HG02678 (cell line): ENCODE measurements at regions not wholly inside any gene's neighbourhood (a gene's known extent, or its start where the extent isn't known, plus 50 kb on each side); places are given as distances from the start of the nearest gene placed in this dataset.

Experiments used
- ATAC-seq: cut with Tn5 transposase; IDR thresholded peaks from one replicate; pipeline ENCODE4 v1.9.1; 2021; ENCODE audit warnings: mild to moderate bottlenecking, moderate library complexity; ENCODE audit not compliant: unreplicated experiment

DNA sequence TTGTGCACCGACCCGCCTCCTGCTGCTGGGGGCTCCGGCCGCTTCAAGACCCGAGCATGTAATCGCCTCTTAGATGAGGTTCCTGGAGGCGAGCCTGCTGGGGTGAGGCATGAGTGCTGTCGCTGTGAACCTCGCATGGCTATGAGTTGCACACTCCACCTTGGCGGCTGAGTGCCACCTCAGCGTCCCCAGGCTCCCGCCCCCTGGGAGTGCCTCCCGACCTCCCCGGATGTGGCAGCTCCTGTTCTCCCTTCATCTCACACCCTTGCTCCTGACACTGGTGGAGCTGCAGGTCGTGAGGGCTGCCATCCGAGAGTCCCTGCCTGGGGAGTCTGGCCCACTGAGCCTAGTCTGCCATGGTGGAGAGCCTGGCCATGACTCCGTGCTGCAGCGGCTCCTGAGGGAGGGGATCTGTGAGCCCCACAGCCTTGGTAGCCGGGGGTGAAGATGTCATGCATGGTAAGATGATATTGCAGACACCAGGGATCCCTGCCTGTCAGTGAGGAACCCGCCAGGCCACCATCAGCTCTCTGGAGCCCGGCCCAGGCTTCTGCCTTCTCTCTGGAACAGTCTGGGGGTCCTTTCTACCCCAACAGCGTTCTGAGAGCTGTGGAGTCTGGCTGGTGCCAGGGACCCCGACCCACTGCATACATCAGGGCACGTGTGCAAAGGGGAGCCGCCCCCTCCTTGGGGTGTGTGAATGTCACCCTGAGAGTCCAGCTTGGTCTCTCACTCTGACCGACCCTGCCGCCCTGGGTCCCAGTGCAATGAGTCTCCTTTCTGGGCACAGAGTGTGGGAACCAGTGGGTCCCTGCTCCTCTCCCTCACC, 61.6 kb upstream of the HS6ST1 start:
- no peak for ATAC-seq

DNA sequence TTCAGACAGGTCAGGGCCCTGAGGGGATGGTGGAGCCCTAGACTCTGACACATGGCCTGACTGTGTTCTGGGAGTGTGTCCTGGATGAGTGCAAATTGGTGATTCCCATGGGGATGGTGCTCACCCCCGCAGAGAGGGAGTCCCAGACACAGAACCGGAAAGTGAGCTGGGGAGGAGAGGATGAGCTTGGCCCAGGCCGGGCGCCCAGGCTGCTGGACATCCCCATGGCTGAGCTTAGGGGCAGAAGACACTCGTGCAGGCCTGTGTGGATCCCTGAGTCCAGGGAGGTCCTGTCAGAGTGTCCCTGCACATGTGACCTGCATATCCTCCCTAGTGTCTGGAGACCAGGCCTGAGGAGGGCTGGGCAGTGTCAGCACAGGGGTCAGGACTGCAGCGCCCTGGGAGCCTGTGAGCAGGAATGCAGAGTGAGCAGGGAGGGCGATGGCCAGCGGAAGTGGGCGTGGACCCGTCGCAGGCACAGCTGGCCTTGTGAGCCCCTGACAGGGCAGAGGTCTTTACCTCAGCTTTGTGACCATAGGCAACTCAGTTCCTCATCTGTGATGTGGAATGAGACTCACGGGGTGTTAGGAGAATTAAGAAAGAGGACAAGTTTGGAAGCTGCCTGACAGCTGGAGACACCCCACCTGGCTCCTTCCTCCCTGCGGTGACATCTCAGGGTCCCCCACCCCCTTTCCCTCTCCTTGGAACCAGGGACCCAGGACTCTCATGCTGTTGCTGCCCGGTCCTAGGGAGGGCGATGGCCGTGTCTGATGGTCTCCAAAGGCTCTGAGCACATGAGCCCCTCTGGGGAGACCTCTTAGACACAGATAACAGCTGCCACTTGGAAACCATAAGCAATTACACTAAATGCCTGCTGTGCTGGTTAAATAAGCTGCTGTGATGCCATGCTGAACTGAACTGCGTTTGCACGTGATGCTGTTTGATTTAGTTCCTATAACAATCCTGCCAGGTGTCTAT, 62.6 kb upstream of the HS6ST1 start:
- ATAC-seq, result no peak

DNA sequence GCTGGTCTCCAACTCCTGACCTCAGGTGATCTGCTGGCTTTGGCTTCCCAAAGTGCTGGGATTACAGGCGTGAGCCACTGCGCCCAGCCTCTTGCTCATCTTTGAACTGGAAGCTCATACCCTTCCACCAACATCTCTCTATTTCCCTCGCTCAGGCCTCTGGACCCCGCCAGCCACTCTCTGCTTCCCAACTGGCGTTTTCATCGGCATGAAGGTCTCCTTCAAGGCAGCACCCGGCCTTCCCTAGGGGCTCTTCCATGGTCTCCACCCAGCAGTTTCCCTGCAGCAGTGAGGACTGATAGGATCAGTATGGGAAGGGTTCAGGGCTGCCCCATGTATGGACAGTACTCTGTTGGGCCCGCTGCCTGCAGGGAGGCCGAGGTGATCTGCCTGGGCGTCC, 65.8 kb upstream of the HS6ST1 start:
- no peak for ATAC-seq

DNA sequence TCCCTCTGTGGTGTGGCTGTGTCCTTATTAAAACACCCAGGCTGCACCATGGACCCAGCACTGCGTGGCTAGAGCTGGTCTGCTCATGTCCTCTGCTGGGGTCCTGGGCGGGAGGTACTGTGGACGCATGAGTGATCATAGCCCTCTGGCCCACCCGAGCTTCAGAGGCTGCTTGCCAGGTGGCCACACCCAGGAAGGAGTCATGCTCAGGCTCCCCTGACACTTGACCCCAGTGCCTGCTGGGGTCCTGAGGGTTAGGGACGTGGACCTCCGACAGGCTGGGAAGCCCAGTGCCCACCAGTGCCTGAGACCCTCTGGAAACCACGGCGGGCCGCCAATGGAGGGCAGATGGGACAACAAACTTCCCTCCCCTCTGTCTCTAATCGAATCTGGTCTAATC, 66.3 kb upstream of the HS6ST1 start:
- ATAC-seq, result no peak

DNA sequence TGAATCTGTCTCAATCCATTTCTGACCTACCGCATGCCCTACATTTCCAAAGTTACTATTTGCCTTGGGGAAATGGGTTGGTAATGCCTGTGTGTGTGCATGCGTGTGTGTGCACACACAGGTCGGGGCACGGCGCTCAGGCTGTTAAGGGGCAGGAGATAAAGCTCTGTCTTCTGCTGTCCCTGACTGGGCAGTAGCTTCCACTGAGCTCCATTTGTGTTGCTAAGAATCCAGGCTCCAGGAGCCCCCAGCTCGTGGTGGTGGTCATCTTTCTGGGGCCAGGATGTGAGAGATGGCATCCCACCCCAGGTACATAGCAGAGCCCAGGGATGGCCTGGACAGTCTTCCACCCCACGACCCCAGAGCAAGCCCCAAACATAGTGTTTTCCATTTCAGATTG, 66.7 kb upstream of the HS6ST1 start:
- ATAC-seq, result no peak

DNA sequence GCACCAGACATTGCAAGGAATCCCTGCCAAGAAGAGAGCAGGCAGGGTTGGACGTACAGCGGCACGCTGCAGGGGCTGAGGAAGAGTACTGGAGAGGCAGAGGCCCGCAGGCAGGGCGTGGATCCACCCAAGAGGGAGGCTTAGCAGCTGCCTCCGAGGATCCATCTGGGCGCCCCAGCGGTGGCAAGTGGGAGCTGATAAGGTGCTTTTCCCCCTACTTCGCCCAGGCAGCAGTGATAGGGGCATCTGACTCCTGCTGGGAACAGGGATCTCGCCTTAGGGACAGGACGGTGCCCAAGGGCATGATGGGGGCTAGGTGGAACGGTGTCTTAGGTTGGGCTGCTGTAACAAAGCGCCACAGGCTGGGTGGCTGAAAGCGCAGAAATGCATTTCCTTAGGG, 67.4 kb upstream of the HS6ST1 start:
- ATAC-seq, result no peak

DNA sequence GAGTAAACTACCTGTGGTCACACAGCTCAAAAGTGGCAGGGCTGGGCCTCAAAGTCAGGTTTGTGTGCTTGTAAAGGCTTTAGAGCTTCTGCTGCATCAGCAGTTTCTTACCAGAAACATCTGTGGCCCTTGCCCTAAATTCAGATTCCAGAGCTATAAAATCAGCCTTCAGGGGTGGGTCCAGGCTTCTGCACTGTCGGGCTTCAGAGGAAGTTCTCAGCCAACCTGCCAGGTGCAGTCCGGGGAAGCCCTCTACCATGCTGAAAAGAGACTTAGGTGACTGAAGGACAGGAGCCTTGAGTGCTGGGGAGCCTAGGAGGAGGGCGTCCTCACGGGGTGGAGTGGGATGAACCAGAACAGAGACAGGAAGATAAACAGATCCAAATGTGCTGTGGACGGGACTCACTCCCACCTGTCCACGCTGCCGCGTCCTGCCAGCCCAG, 69.9 kb upstream of the HS6ST1 start:
- no peak for ATAC-seq

DNA sequence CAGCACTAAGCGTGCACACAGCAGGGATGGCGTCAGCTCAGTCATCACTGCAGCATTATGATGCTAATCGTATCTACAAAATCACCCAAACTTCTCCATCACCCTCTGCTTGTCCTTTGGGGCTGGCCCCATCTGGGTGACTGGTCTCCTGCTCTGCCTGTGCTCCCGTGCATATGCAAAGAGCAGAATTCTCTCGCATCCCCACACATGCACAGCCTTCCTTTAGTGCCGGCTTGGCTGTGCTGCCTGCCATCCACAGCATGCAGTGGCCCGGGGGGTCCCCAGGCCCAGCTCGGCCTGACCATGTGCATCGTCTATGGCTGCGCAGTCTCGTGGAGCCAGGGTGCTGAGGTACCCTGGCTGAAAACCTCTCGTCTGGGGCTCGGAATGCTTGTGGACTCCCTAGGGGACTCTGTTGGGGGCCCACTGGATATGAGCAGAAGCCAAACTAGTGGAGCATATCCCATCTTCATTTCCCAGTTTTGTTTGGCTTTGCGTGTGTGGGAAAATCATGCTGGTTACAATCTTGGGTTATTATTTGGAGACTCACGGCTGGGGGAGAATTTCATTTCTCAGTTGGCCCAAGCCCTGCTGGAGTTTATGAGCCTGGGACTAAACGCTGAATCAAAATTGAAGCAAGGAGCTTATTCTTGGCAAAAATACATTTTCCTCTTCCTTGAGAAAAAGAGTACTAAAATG, 70.9 kb upstream of the HS6ST1 start:
- no peak for ATAC-seq

DNA sequence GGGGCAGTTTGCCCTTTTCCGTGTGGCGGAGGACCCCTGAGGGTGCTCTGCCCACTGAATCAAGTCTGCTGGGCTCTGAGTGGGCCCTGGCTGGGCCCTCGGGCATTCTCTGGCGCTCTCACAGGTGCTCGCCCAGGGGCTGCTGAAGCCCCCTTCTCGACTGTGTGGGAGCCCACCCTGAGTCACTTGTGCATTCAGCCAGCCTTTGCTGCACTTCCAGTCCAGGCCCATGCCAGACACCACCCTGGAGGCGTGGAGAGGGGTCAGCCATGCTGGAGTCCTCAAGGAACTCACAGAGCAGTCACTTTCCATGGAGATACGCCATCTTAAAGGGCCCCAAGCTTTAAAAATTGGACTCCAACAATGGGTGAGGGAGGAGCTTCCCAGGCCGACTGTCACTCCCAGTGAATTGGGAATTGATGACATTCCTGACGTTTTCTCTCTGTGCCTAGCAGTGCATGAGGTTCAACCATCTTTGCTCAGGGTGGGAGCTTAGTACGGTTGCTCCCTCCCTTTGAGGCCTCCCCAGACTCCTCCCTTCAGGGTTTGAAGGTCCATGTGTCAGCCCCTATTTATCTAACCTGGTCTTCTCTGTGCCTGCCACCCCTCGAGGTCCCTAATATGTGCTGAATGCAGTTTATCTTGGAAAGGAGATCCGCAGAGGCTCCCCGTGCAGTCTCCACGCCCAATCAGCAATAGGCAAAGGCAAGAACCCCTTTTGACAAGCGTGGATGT, 71.8 kb upstream of the HS6ST1 start:
- ATAC-seq, result no peak

DNA sequence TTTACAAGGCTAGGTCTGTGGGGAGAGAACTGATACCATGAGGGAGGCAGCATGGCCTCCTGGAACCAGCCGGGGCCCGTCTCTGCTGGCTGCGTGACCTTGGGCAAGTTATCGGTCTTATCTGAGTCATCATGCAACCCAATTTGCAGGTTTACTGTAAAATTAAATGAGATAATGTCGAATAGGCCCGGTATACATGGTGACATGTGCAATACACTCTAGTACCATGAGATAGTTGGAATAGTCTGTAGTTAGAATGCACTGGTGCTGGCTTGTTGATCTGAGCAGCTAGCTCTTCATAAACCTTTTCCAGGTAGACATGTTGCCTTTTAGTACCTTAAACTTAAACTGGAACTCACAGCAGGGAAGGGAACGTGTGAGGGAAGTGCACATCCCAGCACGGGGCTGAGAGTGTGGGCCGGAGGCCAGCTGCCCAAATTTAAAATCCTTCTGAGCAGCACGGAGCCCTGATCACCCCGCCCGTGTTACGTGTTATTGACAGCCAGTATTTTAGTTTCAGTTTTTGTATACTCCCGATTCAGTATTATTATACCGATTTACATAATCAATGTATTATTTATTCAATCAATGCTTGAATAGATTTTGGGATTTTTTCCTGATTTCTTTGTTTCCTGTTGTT, 72.4 kb upstream of the HS6ST1 start:
- no peak for ATAC-seq

DNA sequence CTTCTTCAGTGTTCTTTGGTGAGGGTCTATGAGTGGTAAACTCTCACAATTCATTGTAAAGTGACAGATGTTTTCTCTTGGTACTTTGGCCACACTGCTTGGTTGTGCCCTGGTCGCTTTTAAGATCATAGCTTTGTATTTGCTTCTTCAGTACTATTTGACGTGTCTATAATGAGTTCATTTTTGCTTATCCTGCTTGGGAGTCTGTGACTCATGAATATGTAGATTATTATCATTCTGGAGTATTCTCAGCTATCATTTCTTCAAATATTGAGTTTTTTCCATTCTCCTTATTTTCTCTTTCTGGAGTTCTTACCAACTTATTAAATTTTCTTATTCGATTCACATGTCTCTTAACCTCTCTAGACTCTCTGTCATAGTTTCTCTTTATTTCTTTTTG, 73.0 kb upstream of the HS6ST1 start:
- no peak for ATAC-seq

DNA sequence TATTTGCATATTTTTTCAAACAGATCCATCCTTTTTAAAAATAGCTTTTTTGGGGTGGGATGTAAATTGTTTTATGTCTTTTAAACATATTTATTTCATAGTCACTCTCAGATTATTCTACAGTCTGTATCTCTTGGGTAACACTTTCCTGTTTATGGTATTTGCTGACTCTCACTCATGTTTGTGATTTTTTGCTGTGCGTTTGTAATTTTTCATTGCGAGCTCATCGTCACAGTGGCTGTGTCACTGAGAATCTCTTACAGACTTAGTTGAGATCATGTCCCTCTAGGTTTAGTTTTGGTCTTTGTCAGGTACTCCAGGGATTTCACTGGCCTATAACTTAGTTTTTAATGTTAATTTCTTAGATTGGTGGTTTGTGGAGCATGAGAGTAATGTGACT, 73.5 kb upstream of the HS6ST1 start:
- no peak for ATAC-seq

DNA sequence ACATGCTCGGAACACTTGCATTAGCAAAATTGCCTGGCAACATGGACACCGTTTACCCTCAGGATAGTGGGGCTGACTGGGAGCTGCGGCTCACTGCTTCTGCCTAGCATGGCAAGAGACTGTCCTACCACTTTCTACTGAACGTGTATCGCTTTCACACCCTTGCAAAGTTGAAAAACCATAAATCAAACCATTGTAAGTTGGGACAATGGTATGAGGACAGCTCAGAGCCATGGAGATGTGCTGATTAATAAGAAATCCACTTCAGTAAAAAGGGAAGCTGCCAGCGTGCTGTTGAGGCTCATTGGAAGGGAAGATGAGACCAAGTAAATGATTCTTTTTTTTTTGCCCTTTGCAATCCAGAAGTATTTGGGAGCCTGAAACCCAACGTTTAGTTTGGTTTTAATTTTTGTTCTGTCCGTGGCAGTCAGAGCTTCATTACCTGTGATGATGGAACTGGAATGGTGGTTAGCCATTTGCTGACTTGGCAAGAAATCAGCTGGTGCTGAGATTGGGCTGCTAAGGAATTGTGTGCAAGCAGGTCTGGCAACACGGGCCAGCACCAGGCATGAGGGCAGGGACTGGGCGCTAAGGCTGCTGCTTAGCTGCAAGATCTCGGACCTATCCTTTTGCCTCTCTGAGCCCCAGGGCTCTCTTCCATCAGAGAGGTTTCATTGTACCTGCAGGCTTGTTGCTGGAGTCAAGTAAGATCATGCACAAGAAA, 75.5 kb upstream of the HS6ST1 start:
- no peak for ATAC-seq

DNA sequence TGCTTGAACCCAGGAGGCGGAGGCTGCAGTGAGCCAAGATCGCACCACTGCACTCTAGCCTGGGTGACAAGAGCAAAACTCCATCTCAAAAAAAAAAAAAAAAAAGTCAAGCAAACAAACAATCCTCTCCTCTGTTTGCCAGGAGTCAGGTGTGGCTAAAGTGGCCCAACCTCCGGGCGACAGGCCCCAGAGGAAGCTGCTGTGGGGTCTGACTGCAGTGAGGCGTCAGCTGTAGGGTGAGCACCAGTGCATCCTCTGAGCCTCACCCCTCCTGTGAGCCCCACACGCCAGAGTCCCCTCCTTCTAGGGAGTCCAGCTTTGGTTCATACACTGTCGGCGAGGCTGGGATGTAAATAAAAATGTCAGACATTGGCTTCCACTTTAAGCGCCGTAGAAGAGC, 76.5 kb upstream of the HS6ST1 start:
- no peak for ATAC-seq

DNA sequence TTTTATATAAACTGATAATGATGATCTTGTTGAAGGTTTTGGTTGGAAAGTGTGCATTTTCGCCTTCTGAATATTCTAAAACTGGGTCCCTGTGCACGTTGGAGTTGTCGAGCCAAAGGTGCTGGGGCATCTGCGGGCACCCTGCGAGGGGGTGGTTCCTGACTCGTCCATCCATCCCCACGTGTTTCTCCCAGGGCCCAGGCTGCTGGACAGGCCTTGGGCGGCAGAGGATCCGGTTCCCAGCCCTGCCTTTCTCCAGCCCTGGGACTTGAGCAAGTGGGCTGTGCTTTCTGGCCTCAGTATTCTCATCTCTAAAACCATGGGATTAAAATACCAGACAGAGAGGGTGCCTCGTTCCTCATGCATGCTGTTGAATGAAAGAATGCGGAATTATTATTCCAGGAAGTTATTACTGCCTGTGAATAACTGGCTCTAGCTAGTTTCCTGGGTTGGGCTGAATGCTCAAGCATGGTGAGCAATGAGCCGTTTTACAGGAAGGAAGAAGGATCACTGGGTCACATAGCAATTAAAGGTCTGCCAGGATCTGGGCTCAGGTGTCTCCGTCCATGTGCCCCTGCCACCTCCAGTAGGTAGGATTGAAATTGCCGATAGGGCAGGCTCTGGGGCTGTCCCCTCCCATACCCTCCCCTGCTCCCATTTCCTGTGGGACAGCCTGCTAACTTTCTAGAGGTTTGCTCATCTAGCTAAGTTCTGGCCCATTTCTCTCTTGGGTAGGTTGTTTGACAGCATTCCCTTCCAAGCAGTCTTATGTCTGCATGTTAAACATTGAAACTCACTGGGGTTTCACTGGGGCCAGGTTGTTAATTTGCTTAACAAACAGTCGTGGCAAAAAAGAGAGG, 77.2 kb upstream of the HS6ST1 start:
- no peak for ATAC-seq

DNA sequence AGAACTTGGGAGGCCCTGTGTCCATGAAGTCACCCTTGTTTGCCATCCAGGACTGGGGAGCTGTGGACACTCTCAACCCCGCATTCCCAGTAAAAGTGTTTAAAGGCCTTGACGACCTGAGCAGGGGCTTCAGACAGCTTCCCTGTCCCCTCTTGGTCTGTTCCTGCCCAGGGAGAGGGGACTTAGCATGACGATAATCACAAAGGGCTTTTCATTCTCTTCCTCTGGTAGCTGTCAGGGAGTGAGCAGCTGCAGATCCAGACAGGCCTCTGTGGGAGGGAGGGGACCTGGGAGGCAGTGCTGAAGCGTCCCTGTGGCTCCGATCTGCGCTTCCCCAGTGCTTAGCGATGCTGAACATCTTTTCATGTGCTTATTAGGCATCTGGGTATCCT, 77.8 kb upstream of the HS6ST1 start:
- no peak for ATAC-seq

DNA sequence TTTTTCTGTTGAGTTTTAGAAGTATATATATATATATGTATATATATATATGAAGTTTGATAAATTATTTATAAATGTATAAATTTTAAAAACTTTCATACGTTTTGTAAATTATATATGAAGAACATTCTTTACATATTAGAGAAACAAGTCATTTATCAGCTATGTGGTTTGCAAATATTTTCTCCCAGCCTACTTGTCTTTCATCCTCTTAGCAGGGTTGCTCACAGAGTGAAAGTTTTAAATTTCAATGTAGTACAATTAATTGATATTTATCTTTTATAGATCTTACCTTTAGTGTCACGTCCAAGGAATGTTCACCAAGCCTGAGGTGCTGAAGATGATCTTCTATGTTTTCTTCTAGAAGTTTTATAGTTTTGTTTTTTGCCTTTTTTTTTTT, 78.3 kb upstream of the HS6ST1 start:
- ATAC-seq, result no peak

DNA sequence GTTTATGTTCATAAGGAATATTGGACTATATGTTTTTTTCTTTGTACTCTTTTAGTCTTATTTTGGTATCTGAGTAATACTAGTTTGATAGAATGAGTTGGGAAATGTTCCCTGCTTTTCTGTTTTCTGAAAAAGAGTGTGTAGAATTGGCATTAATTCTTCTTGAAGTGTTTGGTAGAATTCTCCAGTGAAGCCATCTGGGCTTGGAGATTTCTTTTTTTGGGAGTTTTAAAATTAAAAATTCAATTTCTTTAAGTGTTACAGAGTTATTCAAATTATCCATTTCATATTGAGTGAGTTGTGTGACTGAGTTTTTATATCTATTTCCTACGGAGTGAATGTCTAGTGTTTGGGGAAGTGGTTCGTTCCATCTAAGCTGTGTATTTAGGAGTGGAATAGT, 80.6 kb upstream of the HS6ST1 start:
- ATAC-seq, result no peak
